Glutamatergic neuron (in vitro differentiated cells): ENCODE measurements at regions not wholly inside any gene's neighbourhood (a gene's known extent, or its start where the extent isn't known, plus 50 kb on each side); places are given as distances from the start of the nearest gene placed in this dataset.

Experiments used
- DNase-seq: peaks from one replicate; pipeline ENCODE4 v3.0.0; 2022
- H3K27ac Mint-ChIP-seq: one replicate; pipeline ENCODE4 v1.8.0; 2020; ENCODE audit warnings: mild to moderate bottlenecking, mixed read lengths, inconsistent platforms; ENCODE audit not compliant: unreplicated experiment
- H3K27me3 Mint-ChIP-seq: one replicate; pipeline ENCODE4 v1.8.0; 2020; ENCODE audit warnings: mild to moderate bottlenecking, moderate library complexity, mixed read lengths, inconsistent platforms; ENCODE audit not compliant: unreplicated experiment
- H3K36me3 Mint-ChIP-seq: one replicate; pipeline ENCODE4 v1.8.0; 2020; ENCODE audit warnings: mild to moderate bottlenecking, mixed read lengths, inconsistent platforms; ENCODE audit not compliant: unreplicated experiment
- H3K4me1 Mint-ChIP-seq: one replicate; pipeline ENCODE4 v1.8.0; 2020; ENCODE audit warnings: mild to moderate bottlenecking, low read depth, mixed read lengths, inconsistent platforms; ENCODE audit not compliant: unreplicated experiment
- H3K4me3 Mint-ChIP-seq: one replicate; pipeline ENCODE4 v1.8.0; 2020; ENCODE audit warnings: mild to moderate bottlenecking, mixed read lengths, inconsistent platforms; ENCODE audit not compliant: unreplicated experiment
- H3K9me3 Mint-ChIP-seq: one replicate; pipeline ENCODE4 v1.8.0; 2020; ENCODE audit warnings: mild to moderate bottlenecking, moderate library complexity, mixed read lengths, inconsistent platforms; ENCODE audit not compliant: unreplicated experiment
- CTCF ChIP-seq: fragments of 200-600 bp; sonication (generic); IDR thresholded peaks from one replicate; pipeline ENCODE4 v1.5.0; 2021; ENCODE audit not compliant: partially characterized antibody, unreplicated experiment

- H3K27me3 Mint-ChIP-seq, result no peaks in the 10 kb centered on the region
- no peak overlapping the region for H3K4me3 Mint-ChIP-seq
- no peak overlapping the region for H3K27ac Mint-ChIP-seq
- DNase-seq, result no peak
- no peak for TF ChIP-seq CTCF
- peaks cover 2% of the 10 kb centered on the region for H3K9me3 Mint-ChIP-seq
- no peaks in the 10 kb centered on the region for H3K36me3 Mint-ChIP-seq
- no peaks in the 10 kb centered on the region for H3K4me1 Mint-ChIP-seq
Measured at GRCh38 chr20:21632031-21632734, 73.3 kb upstream of the PAX1 start.

- H3K27ac Mint-ChIP-seq, result no peak overlapping the region
- peaks cover 8% of the 10 kb centered on the region for H3K36me3 Mint-ChIP-seq
- H3K4me1 Mint-ChIP-seq, result no peaks in the 10 kb centered on the region
- TF ChIP-seq CTCF, result no peak
- H3K27me3 Mint-ChIP-seq, result no peaks in the 10 kb centered on the region
- H3K4me3 Mint-ChIP-seq, result no peak overlapping the region
- no peak for DNase-seq
- peaks cover 2% of the 10 kb centered on the region for H3K9me3 Mint-ChIP-seq
Measured at GRCh38 chr20:21628800-21629199, 76.7 kb upstream of the PAX1 start.

GRCh38 chr20:21623781-21624094 is 81.7 kb upstream of the PAX1 start:
- H3K27ac Mint-ChIP-seq, result no peak overlapping the region
- no peaks in the 10 kb centered on the region for H3K27me3 Mint-ChIP-seq
- no peaks in the 10 kb centered on the region for H3K9me3 Mint-ChIP-seq
- TF ChIP-seq CTCF, result no peak
- H3K4me1 Mint-ChIP-seq, result no peaks in the 10 kb centered on the region
- no peak overlapping the region for H3K4me3 Mint-ChIP-seq
- H3K36me3 Mint-ChIP-seq, result peaks cover 8% of the 10 kb centered on the region
- no peak for DNase-seq

- no peak for DNase-seq
- no peaks in the 10 kb centered on the region for H3K9me3 Mint-ChIP-seq
- TF ChIP-seq CTCF, result no peak
- H3K27me3 Mint-ChIP-seq, result no peaks in the 10 kb centered on the region
- H3K36me3 Mint-ChIP-seq, result peaks cover 8% of the 10 kb centered on the region
- no peak overlapping the region for H3K4me3 Mint-ChIP-seq
- H3K4me1 Mint-ChIP-seq, result no peaks in the 10 kb centered on the region
- H3K27ac Mint-ChIP-seq, result no peak overlapping the region
Measured at GRCh38 chr20:21623074-21623780, 82.2 kb upstream of the PAX1 start.

- H3K36me3 Mint-ChIP-seq, result peaks cover 8% of the 10 kb centered on the region
- no peak for TF ChIP-seq CTCF
- no peaks in the 10 kb centered on the region for H3K27me3 Mint-ChIP-seq
- H3K9me3 Mint-ChIP-seq, result no peaks in the 10 kb centered on the region
- no peak overlapping the region for H3K27ac Mint-ChIP-seq
- H3K4me3 Mint-ChIP-seq, result no peak overlapping the region
- DNase-seq, result no peak
- no peaks in the 10 kb centered on the region for H3K4me1 Mint-ChIP-seq
Measured at GRCh38 chr20:21622097-21622857, 83.2 kb upstream of the PAX1 start.
